ENCODE measurements at regions not wholly inside any gene's neighbourhood (a gene's known extent, or its start where the extent isn't known, plus 50 kb on each side); places are given as distances from the start of the nearest gene placed in this dataset.

GRCh38 chr2:78264130-78264529, 742.0 kb upstream of the LRRTM4 start:
- TF ChIP-seq CTCF (IDR thresholded peaks at IDR 0.05) (no peak), POLR2A (IDR thresholded peaks at IDR 0.05) (no peak)
